Heart left ventricle (tissue), 13 donors: ENCODE measurements at regions not wholly inside any gene's neighbourhood (a gene's known extent, or its start where the extent isn't known, plus 50 kb on each side); places are given as distances from the start of the nearest gene placed in this dataset.

Experiments used
- CTCF ChIP-seq, 12 donors: fragments of 200-600 bp; sonication (generic) in 4 of 12; IDR thresholded peaks; one replicate each; pipeline versions ENCODE4 v1.5.0 to v1.8.0; 2018 to 2022; ENCODE audit warnings: antibody characterized with exemption in 12 of 12, mild to moderate bottlenecking in 5 of 12
- POLR2A ChIP-seq, 2 donors: fragments of 450-650 bp; IDR thresholded peaks; one replicate each; pipeline ENCODE4 v1.6.1; 2017; ENCODE audit warnings: antibody characterized with exemption in 2 of 2, mild to moderate bottlenecking in 2 of 2, moderate library complexity in 2 of 2
- donor health status: ischemic (EF 13 %, LVEDD 7.1; RV severe dilation, severe dysfunction).
- donor health status: DM: no; HTN: yes; CAD: no.
- donor health status: DM: no; HTN: no; CAD: no.
- donor health status: ischemic (EF 25% LVEDD 6.9; RV normal size, moderate dysfunction).
- donor health status: ischemic (EF 25% LVEDD 5.7; RV mildly dilated, moderate dysfunction).
- donor health status: ischemic (EF 35%, LVEDD 5.7; RV mildly dilated, moderate dysfunction).
- donor health status: nonischemic (EF 11% LVEDD 7.7; RV severe dilation, severe dysfunction).
- donor health status: DM: yes; HTN: yes; CAD: no.
- donor health status: PGD.
- donor health status: ischemic (EF 29% LVEDD 5.4; RV normal size, mild dysfunction).
- donor health status: nonischemic (EF 23%, LVEDD 6.1; RV moderate dilation, normal function).

GRCh38 chr18:7476386-7476785, 90.7 kb upstream of the PTPRM start:
- TF ChIP-seq CTCF (IDR thresholded peaks at IDR 0.05) (no peak), POLR2A (IDR thresholded peaks at IDR 0.05) (no peak)
